HCT116 (cell line): ENCODE measurements at regions not wholly inside any gene's neighbourhood (a gene's known extent, or its start where the extent isn't known, plus 50 kb on each side); places are given as distances from the start of the nearest gene placed in this dataset.

Experiments used
- ATAC-seq: fragments of 200-7000 bp; cut with Tn5 transposase; 2 replicates; pipeline ENCODE4 v1.9.1; 2020; ENCODE audit warnings: mild to moderate bottlenecking, moderate library complexity
- BruUV-seq: library from RNA; stranded (reverse); fragments of 400-500 nt; replicated peaks from 2 replicates; lab custom pipeline; 2021; lab: Mats Ljungman, UMichigan
- CTCF ChIA-PET: fragments of 300-600 bp; sonication (Branson Sonifier 250); formaldehyde crosslinking; loops from one replicate; lab custom pipeline; 2021; ENCODE audit warnings: antibody characterized with exemption; lab: Charles Lee
- POLR2A ChIA-PET: fragments of 300-600, 350-600 bp; sonication (Branson Sonifier 250); formaldehyde crosslinking; loops from one replicate; lab custom pipeline; 2021; ENCODE audit warnings: antibody characterized with exemption; lab: Charles Lee
- RAD21 ChIA-PET, 2 experiments: fragments of 300-600 bp; sonication (Branson Sonifier 250); formaldehyde crosslinking; loops; one replicate each; lab custom pipeline; 2023; ENCODE audit warnings: low total read pairs in 2 of 2; ENCODE audit not compliant: uncharacterized antibody in 2 of 2, unreplicated experiment in 2 of 2, low non-redundant PET in 1 of 2; lab: Charles Lee
- DNase-seq: peaks from one replicate; pipeline ENCODE4 v3.0.0-alpha.2; 2010; ENCODE audit warnings: low read depth, low spot score
- H2AFZ ChIP-seq: fragments of 200-600 bp; shearing (Covaris generic), sonication (generic); 2 replicates; pipeline ENCODE4 v1.6.1; 2017; ENCODE audit warnings: low read depth, mixed run types, mixed read lengths, antibody characterized with exemption, low read length; ENCODE audit not compliant: poor library complexity, severe bottlenecking
- H3K27ac ChIP-seq: 2 replicates; pipeline ENCODE4 v1.5.1; 2012; ENCODE audit warnings: low read depth, low read length
- H3K27me3 ChIP-seq: fragments of 200-600 bp; sonication (generic); 2 replicates; pipeline ENCODE4 v1.6.1; 2016; ENCODE audit warnings: mixed run types, low read length, mixed read lengths; ENCODE audit not compliant: insufficient read depth
- H3K36me3 ChIP-seq, 2 experiments: fragments of 200-500 bp in 1 of 2; fragments of 200-600 bp in 1 of 2; sonication (Bioruptor generic) in 1 of 2; sonication (generic) in 1 of 2; 2 replicates each; pipeline versions ENCODE4 v1.5.1 to v1.6.1; 2014 to 2016; ENCODE audit warnings: low read length in 2 of 2, inconsistent platforms in 1 of 2, mixed read lengths in 1 of 2, mixed run types in 1 of 2; ENCODE audit not compliant: insufficient read depth in 2 of 2, control insufficient read depth in 1 of 2
- H3K4me1 ChIP-seq, 2 experiments: fragments of 200-600 bp in 1 of 2; sonication (generic) in 1 of 2; 2 replicates each; pipeline versions ENCODE4 v1.5.1 to v1.6.1; 2012 to 2017; ENCODE audit warnings: low read length in 2 of 2, inconsistent platforms in 1 of 2, mild to moderate bottlenecking in 1 of 2, mixed read lengths in 1 of 2, mixed run types in 1 of 2, moderate library complexity in 1 of 2; ENCODE audit not compliant: insufficient read depth in 2 of 2, control insufficient read depth in 1 of 2
- H3K4me2 ChIP-seq: fragments of 200-600 bp; sonication (generic); 2 replicates; pipeline ENCODE4 v1.6.1; 2017; ENCODE audit warnings: mixed run types, low read length, mixed read lengths
- H3K4me3 ChIP-seq, 2 experiments: fragments of 200-600 bp in 1 of 2; sonication (generic) in 1 of 2; replicated peaks in 1 of 2; 2 replicates each; pipeline ENCODE4 v1.5.1; 2011 to 2016; ENCODE audit warnings: low read length in 2 of 2, control low read depth in 1 of 2, low read depth in 1 of 2, mild to moderate bottlenecking in 1 of 2, mixed read lengths in 1 of 2, mixed run types in 1 of 2
- H3K79me2 ChIP-seq: fragments of 200-600 bp; sonication (generic); 2 replicates; pipeline ENCODE4 v1.6.1; 2017; ENCODE audit warnings: mild to moderate bottlenecking, mixed run types, low read length, moderate library complexity, mixed read lengths; ENCODE audit not compliant: insufficient read depth
- H3K9ac ChIP-seq: fragments of 200-600 bp; sonication (generic); 2 replicates; pipeline ENCODE4 v1.6.1; 2016; ENCODE audit warnings: low read length, mixed read lengths
- H3K9me2 ChIP-seq: fragments of 200-600 bp; sonication (generic), shearing (Covaris generic); 2 replicates; pipeline ENCODE4 v1.6.1; 2017; ENCODE audit warnings: mixed run types, mild to moderate bottlenecking, moderate library complexity; ENCODE audit not compliant: insufficient read depth
- H3K9me3 ChIP-seq, 2 experiments: fragments of 200-500 bp in 1 of 2; fragments of 200-600 bp in 1 of 2; sonication (Bioruptor generic) in 1 of 2; sonication (generic) in 1 of 2; 2 replicates each; pipeline ENCODE4 v1.6.1; 2014 to 2017; ENCODE audit warnings: low read length in 2 of 2, mixed read lengths in 2 of 2, inconsistent platforms in 1 of 2, low read depth in 1 of 2, mild to moderate bottlenecking in 1 of 2, mixed run types in 1 of 2, moderate library complexity in 1 of 2; ENCODE audit not compliant: control insufficient read depth in 1 of 2, insufficient read depth in 1 of 2
- H4K20me1 ChIP-seq: fragments of 200-600 bp; sonication (generic), shearing (Covaris generic); 2 replicates; pipeline ENCODE4 v1.6.1; 2017; ENCODE audit warnings: mixed run types, mild to moderate bottlenecking, moderate library complexity; ENCODE audit not compliant: insufficient read depth
- CBX3 ChIP-seq: IDR thresholded peaks from 2 replicates; pipeline ENCODE4 v1.6.1; 2012; ENCODE audit warnings: low read depth
- CTCF ChIP-seq, 3 experiments: fragments of 200-600 bp in 1 of 3; sonication (generic) in 1 of 3; IDR thresholded peaks in 2 of 3; conservative IDR thresholded peaks in 1 of 3; 2 replicates each; pipeline ENCODE4 v1.5.1; 2012 to 2017; ENCODE audit warnings: low read depth in 2 of 3, low read length in 2 of 3, antibody characterized with exemption in 1 of 3, borderline replicate concordance in 1 of 3, control low read depth in 1 of 3, mild to moderate bottlenecking in 1 of 3, mixed read lengths in 1 of 3, mixed run types in 1 of 3, moderate library complexity in 1 of 3; ENCODE audit not compliant: insufficient read depth in 1 of 3
- EGR1 ChIP-seq: IDR thresholded peaks from 2 replicates; pipeline ENCODE4 v1.6.1; 2012; ENCODE audit warnings: low read depth
- ELF1 ChIP-seq: IDR thresholded peaks from 2 replicates; pipeline ENCODE4 v1.6.1; 2012; ENCODE audit warnings: low read depth, borderline replicate concordance
- EZH2 ChIP-seq: fragments of 200-600 bp; sonication (generic); IDR thresholded peaks from 2 replicates; pipeline ENCODE4 v1.6.1; 2017; ENCODE audit warnings: antibody characterized with exemption, mixed run types
- EZH2phosphoT487 ChIP-seq: fragments of 200-600 bp; IDR thresholded peaks from 2 replicates; pipeline ENCODE4 v1.6.1; 2018; ENCODE audit warnings: antibody characterized with exemption, borderline replicate concordance
- JUND ChIP-seq: IDR thresholded peaks from 2 replicates; pipeline ENCODE4 v1.6.1; 2012
- MAX ChIP-seq: IDR thresholded peaks from 2 replicates; pipeline ENCODE4 v1.6.1; 2012
- POLR2A ChIP-seq: IDR thresholded peaks from 2 replicates; pipeline ENCODE4 v1.7.0; 2011; ENCODE audit warnings: borderline replicate concordance; ENCODE audit not compliant: insufficient read depth, insufficient read length; ENCODE audit errors: extremely low read depth
- POLR2AphosphoS5 ChIP-seq: IDR thresholded peaks from 2 replicates; pipeline ENCODE4 v1.6.1; 2011; ENCODE audit warnings: mild to moderate bottlenecking, low read depth, low read length, moderate library complexity
- RAD21 ChIP-seq: IDR thresholded peaks from 2 replicates; pipeline ENCODE4 v1.6.1; 2012; ENCODE audit warnings: low read depth, mild to moderate bottlenecking
- REST ChIP-seq: IDR thresholded peaks from 2 replicates; pipeline ENCODE4 v1.6.1; 2012; ENCODE audit warnings: low read depth
- SP1 ChIP-seq: IDR thresholded peaks from 2 replicates; pipeline ENCODE4 v1.6.1; 2012; ENCODE audit warnings: low read depth
- SRF ChIP-seq: IDR thresholded peaks from 2 replicates; pipeline ENCODE4 v1.6.1; 2012; ENCODE audit warnings: low read depth
- TCF7L2 ChIP-seq: IDR thresholded peaks from 2 replicates; pipeline ENCODE4 v1.7.0; 2011; ENCODE audit warnings: borderline replicate concordance, inconsistent platforms; ENCODE audit not compliant: insufficient read depth, insufficient read length; ENCODE audit errors: extremely low read depth
- ZNF274 ChIP-seq: fragments of 200-500 bp; sonication (Bioruptor generic); IDR thresholded peaks from 2 replicates; pipeline ENCODE4 v1.6.1; 2014; ENCODE audit warnings: mild to moderate bottlenecking, low read depth, low read length, inconsistent platforms
- intact Hi-C: fragments of 100-400 bp; cut with micrococcal nuclease; formaldehyde crosslinking; loops from 2 replicates; pipeline ENCODE4 v1.10.0; 2022

GRCh38 chr13:40052954-40053353 lies 397.5 kb downstream of the COG6 start:
- Histone ChIP-seq H4K20me1 (no peaks in the 10 kb centered on the region), H3K9me2 (no peaks in the 10 kb centered on the region), H3K4me1 (no peaks in the 10 kb centered on the region), H3K4me2 (no peak overlapping the region), H3K9ac (no peak overlapping the region), H3K79me2 (no peaks in the 10 kb centered on the region), H3K27me3 (no peaks in the 10 kb centered on the region), H2AFZ (no peak overlapping the region), H3K4me3 (no peak overlapping the region), H3K36me3 (no peaks in the 10 kb centered on the region), H3K9me3 (no peaks in the 10 kb centered on the region), H3K27ac (no peak overlapping the region)
- DNase-seq (no peak), ATAC-seq (no peak)
- ChIA-PET POLR2A (no interaction called here), RAD21 (no interaction called here), CTCF (no interaction called here)
- no peak for TF ChIP-seq ELF1
- TF ChIP-seq CBX3 = no peak
- no TSS peak for BruUV-seq
- intact Hi-C loops = no loop called here

- Histone ChIP-seq H3K4me2 (no peak overlapping the region), H3K9me3 (no peaks in the 10 kb centered on the region), H3K9ac (no peak overlapping the region), H3K79me2 (no peaks in the 10 kb centered on the region), H3K27ac (no peak overlapping the region), H2AFZ (no peak overlapping the region), H3K4me3 (no peak overlapping the region), H3K36me3 (no peaks in the 10 kb centered on the region), H3K4me1 (no peaks in the 10 kb centered on the region), H3K9me2 (no peaks in the 10 kb centered on the region), H4K20me1 (no peaks in the 10 kb centered on the region), H3K27me3 (no peaks in the 10 kb centered on the region)
- DNase-seq = no peak
- no TSS peak for BruUV-seq
- no peak for ATAC-seq
- intact Hi-C loops = no loop called here
- ChIA-PET CTCF (no interaction called here), POLR2A (no interaction called here), RAD21 (no interaction called here)
- TF ChIP-seq ZNF274 (no peak), TCF7L2 (no peak), SRF (no peak), EZH2 (no peak), JUND (no peak), EZH2phosphoT487 (no peak), POLR2A (no peak), CTCF (IDR thresholded peaks at IDR 0.05 in 2 of 3, conservative IDR thresholded peaks at IDR 0.05 in 1 of 3; ENCODE audit: borderline replicate concordance in 1 of 3, insufficient read depth in 1 of 3, low read depth in 2 of 3, low read length in 2 of 3) (no peak), SP1 (no peak), MAX (no peak), REST (no peak), EGR1 (no peak), POLR2AphosphoS5 (no peak), RAD21 (no peak)
These were observed 397.9 kb downstream of the COG6 start for GRCh38 chr13:40053401-40053800.
